ENCODE measurements at regions not wholly inside any gene's neighbourhood (a gene's known extent, or its start where the extent isn't known, plus 50 kb on each side); places are given as distances from the start of the nearest gene placed in this dataset.
"Not testable (repeated sequence)": the region's sequence is repeated elsewhere in the genome, so short reads cannot be mapped to it uniquely, and the experiment has no call there.

GRCh38 chr7:3094701-3095445 is 51.2 kb upstream of the CARD11 start:
- no peak for DNase-seq

- no peak for DNase-seq
Observed at GRCh38 chr7:3097734-3098133, 54.1 kb upstream of the CARD11 start.

GRCh38 chr7:3102159-3102558 is 58.5 kb upstream of the CARD11 start:
- no peak for DNase-seq

GRCh38 chr7:3103614-3104398 is 60.1 kb upstream of the CARD11 start:
- DNase-seq, result no peak

- no peak for DNase-seq
Observed at GRCh38 chr7:3105856-3106255, 62.2 kb upstream of the CARD11 start.

GRCh38 chr7:3106361-3106826 is 62.7 kb upstream of the CARD11 start:
- no peak for DNase-seq

- no peak for DNase-seq
Observed at GRCh38 chr7:3107228-3107763, 63.6 kb upstream of the CARD11 start.

- DNase-seq, result no peak
Observed at GRCh38 chr7:3107889-3108570, 64.4 kb upstream of the CARD11 start.

- DNase-seq, result no peak
Observed at GRCh38 chr7:3109311-3109915, 65.7 kb upstream of the CARD11 start.

GRCh38 chr7:3112479-3113134 is 68.9 kb upstream of the CARD11 start:
- no peak for DNase-seq

GRCh38 chr7:3114917-3115316 is 71.2 kb upstream of the CARD11 start:
- no peak for DNase-seq

GRCh38 chr7:3117081-3117480 is 73.4 kb upstream of the CARD11 start:
- DNase-seq, result no peak

GRCh38 chr7:3117488-3118231 is 74.0 kb upstream of the CARD11 start:
- DNase-seq, result no peak

- not testable (repeated sequence) for DNase-seq
Observed at GRCh38 chr7:3119352-3119927, 75.8 kb upstream of the CARD11 start.

GRCh38 chr7:3119963-3120362 is 76.3 kb upstream of the CARD11 start:
- no peak for DNase-seq

GRCh38 chr7:3120513-3120912 is 76.8 kb upstream of the CARD11 start:
- no peak for DNase-seq

- no peak for DNase-seq
Observed at GRCh38 chr7:3128857-3129490, 85.3 kb upstream of the CARD11 start.

- DNase-seq, result no peak
Observed at GRCh38 chr7:3133811-3134385, 90.2 kb upstream of the CARD11 start.

GRCh38 chr7:3134745-3135144 is 91.1 kb upstream of the CARD11 start:
- no peak for DNase-seq

GRCh38 chr7:3135626-3136025 is 92.0 kb upstream of the CARD11 start:
- DNase-seq, result no peak

All from left kidney (tissue), 1 donor.